Ramos (cell line): ENCODE measurements at regions not wholly inside any gene's neighbourhood (a gene's known extent, or its start where the extent isn't known, plus 50 kb on each side); places are given as distances from the start of the nearest gene placed in this dataset.
"Not testable (repeated sequence)": the region's sequence is repeated elsewhere in the genome, so short reads cannot be mapped to it uniquely, and the experiment has no call there.

ENCODE experiments used
- in situ Hi-C: fragments of 300-500 bp; cut with MboI; formaldehyde crosslinking; loops from one replicate; pipeline ENCODE4 v1.14.3; 2022; ENCODE audit warnings: low sequenced_read_pairs; ENCODE audit not compliant: unreplicated experiment

DNA sequence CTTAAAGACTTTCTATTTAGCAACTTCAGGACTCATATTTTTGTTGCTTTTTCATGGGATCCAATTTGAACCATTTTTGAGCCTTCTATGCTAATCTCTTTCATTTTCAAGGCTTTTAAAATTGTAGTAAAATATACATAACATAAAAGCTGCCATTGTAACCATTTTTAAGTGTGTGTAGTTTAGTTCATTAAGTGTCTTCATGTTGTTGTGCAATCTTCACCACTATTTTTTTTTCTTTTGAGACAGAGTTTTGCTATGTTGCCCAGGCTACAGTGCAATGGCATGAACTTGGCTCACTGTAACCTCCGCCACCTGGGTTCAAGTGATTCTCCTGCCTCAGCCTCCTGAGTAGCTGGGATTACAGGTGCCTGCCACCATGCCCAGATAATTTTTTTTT is 451.6 kb downstream of the TMEM114 start:
- in situ Hi-C loops: no loop called here

DNA sequence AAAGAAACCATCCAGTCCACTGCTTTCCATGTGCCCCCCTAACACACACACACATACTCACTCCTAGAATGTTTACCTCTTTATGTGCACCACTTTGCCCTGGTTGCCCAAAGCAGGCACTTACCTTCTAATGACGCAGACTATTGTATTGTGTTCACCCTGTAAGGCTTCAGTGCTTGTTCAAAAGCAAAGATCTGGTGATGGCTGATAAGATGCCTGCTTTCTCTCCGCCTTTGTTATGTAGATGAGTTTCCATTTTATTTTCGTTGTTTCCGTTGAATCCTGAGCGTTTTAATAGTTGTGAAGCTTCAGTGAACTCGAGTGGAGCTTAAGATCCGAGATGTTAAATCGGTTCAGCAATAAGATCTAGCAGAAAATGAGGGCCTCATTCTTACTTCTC is 452.7 kb downstream of the TMEM114 start:
- in situ Hi-C loops: no loop called here

DNA sequence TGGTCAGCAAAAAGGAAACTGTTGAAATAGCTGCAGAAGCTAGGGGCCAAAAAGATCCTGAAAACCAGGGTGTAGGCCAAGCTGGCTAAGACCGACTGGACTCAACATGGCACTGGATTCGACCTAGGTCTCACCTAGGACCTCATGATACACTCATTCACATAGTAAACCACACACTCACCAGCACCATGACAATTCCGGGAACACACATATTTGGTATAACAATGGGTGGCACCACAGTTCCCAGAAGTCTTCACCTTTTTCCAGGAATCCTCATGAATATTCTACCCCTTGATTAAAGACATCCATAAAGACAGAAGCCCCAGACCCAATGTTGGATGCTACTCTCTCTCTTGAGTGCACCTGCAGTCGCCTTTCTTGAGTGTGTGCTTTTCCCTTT is 460.1 kb downstream of the TMEM114 start:
- in situ Hi-C loops: no loop called here

DNA sequence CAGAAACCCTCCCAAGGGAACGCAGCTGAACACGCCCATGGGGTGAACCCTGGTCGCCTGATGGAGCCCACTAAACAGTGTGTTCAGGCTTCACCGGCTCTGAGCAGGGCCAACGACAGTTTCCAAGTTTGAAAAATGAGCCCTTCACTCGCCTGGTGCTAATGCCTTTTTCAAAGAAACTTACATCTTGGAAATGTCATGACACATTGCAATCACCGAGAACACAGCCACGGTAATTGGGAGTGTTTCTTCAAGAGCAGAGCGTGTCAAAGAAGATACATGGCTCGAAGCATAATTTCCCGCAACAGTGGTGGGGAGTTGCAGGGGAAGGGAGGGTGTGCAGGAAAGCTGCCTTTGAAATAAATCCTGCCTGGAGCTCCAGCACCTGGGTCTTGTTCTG is 463.2 kb downstream of the TMEM114 start:
- in situ Hi-C loops: no loop called here

DNA sequence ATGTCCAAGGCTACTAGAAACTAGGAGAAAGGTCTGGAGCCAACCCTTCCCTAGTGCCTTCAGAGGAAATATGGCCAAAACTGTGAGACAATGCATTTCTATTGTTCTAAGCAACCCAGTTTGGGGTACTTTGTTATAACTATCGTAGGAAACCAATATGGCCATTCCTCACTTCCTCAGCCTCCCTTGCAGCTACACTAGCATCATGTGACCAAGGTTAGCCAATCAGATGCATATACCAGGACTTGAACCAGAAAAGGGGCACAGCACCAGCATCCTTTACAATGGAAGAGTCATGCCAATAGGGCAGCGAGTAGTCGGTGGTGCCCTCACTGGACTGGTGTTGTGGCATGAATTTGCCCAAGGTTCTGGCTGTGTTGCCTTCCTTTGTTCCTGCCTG is 464.0 kb downstream of the TMEM114 start:
- in situ Hi-C loops: no loop called here

DNA sequence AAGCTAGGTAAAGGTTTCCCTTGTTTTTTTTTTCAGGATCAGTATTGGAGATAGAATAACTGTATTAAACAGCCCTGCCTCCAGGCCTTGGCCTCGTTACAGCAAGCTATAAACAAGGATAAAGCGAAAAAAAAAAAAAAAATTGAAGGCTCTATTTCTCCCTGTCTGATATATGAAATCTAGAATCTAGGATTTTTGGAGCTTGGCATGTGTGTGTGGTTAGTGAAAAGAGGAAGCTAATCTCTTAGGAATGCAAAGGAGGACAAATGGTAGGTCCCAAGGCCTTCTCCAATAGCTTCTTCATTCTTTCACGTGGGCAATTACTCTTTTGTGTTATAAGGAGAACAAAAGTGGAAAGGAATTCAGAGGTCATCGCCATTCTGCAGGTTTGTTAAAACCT is 470.3 kb downstream of the TMEM114 start:
- in situ Hi-C loops: no loop called here

DNA sequence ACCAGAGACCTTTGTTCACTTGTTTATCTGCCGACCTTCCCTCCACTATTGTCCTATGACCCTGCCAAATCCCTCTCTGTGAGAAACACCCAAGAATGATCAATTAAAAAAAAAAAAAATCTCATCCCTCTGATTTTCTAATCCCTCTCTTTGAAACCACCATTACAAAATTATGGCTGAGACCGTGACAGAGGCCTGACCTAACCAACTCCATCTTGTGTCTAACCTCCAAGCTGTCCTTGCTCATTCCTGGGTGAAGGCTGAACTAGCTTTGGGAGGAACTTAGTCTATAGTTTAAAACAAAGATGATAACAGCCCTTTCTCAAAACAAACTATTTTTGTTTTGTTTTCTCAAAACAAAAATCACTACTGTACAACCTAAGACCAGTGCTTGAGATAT is 474.5 kb downstream of the TMEM114 start:
- in situ Hi-C loops: no loop called here

DNA sequence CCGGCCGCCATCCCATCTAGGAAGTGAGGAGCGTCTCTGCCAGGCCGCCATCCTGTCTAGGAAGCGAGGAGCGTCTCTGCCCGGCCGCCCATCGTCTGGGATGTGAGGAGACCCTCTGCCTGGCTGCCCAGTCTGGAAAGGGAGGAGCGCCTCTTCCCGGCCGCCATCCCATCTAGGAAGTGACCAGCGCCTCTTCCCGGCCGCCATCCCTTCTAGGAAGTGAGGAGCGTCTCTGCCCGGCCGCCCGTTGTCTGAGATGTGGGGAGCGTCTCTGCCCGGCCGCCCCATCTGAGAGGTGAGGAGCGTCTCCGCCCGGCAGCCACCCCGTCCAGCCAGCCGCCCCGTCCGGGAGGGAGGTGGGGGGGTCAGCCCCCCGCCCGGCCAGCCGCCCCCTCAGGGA is 475.4 kb downstream of the TMEM114 start:
- in situ Hi-C loops: not testable (repeated sequence)

DNA sequence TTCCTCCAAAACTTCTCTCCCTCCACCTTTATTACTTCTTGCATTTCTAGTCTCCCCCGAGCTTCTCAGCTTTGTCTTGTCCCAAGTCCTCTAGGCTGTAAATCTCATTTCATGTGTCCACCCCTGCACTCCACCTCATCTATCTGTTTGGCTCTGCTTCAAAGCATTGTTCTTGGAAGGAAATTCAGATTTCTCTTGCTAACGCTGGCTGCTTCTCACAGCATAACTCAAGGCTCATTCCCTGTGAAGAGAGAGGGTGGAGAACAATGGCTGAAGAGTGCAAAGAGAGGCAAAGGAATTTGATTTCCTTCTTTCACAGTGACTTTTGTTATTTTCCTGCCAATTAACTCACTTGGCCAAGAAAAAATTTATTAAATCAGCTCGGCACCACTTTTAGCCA is 476.5 kb downstream of the TMEM114 start:
- in situ Hi-C loops: no loop called here

DNA sequence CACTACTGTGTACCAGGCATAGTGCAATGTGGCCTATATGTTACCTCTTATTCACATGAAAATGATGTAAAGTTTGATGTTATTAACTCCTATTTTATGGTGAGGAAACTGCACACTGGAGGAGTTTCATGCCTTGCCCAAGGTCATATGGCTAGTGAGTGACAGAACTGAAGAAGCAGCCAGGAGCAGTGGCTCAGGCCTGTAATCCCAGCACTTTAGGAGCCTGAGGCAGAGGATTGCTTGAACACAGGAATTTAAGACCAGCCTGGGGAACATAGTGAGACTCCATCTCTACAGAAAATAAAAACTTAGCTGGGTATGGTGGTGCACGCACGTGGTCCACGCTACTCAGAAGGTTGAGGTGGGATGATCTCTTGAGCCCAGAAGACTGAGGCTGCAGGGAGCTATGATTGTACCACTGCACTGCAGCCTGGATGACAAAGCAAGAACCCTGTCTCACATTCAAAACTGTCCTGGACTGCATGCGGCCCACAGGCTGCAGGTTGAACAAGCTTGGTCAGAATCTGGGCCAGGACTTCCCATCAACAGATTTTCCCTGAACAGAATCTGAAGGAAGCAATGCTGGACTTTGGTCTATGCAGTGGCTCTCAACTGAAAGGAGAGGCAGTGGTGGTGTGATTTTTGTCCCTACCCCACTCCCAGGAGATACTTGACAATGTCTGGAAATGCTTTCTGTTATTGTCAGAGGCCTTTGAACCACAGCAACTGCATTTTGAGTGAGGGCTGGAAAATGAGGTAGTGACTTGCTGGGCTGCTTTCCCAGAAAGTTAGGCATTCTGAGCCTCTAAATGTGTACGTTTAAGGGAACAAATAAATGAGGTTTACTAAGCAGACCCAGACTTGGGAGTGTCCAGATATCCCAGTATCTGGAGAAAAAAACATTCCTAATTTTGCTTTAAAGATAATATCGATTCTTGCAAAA is 479.5 kb downstream of the TMEM114 start:
- in situ Hi-C loops: no loop called here

DNA sequence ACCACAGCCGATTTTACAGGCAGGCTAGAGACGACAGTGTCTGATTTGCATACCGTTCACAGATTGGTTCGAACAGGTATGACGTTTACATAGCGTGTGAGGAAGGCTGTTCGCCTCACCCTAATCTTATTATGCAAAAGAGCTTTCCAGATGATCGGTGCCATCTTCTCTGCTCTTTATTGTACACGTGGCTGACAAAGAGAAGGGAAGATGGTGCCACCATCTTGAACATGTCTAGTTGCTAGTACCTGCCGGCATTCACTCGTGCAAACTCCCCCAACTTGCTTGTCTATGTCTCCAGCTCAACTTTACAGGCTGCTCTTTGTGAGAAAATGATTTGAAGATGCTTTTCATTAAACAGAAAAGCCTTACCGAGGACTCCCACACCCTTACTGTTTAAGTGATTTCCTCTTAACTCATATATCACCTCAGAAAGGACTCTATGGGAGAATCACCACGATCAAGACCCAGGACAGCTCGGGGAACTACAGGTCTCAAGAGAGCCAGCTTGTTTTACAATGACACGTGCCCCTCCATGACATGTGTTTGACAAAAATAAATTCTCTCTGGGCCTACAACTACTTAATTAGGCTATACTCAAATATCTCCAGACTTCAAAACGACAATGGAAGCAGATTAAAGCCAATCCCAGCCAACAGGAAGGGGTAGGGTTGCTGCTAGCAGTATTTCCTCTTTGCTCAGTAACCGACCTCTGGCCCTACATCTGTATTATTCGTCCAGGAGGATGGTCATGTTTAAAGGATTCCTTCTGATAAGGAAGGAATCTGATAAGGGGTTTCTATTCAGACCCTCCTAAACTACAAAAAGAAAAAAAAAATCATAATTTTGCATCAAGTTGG is 480.6 kb downstream of the TMEM114 start:
- in situ Hi-C loops: no loop called here

DNA sequence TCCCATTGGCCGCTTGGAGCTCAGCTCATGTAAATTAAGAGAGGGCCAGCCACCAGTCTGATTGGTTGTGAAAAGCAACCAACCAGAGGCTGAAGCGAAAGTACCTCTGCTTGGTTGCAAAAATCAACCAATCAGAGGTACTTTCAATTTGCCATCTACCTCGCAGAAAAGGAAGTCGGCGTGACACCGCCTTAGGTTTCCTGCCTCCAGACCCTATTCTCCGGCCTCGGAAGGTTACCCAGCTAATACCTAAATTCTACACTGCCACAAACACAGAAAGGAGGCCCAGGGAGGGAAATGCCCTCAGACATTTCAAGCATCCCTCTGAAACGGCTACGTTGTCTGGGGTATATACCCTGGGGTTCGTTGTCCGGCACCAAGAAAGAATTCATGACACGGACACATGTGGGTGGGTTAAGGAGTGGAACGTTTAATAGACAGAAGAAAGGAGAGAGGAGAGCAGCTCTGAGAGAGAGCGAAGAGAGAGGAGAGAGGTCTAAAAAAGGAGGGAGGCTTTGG is 481.3 kb downstream of the TMEM114 start:
- in situ Hi-C loops: no loop called here

DNA sequence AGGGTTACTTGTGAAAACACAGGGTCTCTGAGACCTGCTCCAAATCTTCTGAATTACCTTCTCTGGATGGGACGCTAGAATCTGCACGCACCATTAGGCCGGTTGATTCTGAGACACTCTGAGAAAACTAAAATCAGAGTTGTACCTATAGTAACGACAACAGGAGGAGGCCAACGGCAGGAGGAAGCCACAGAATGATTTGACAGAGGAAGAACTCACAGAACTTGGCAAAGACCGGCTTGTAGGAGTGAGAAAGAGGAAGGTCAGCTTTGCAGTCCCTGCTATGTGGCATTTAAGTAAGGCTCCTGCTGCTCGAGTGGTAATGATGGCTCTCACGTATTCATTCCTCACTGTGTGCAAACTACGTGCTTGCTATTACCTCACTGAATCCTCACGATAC is 483.0 kb downstream of the TMEM114 start:
- in situ Hi-C loops: no loop called here

DNA sequence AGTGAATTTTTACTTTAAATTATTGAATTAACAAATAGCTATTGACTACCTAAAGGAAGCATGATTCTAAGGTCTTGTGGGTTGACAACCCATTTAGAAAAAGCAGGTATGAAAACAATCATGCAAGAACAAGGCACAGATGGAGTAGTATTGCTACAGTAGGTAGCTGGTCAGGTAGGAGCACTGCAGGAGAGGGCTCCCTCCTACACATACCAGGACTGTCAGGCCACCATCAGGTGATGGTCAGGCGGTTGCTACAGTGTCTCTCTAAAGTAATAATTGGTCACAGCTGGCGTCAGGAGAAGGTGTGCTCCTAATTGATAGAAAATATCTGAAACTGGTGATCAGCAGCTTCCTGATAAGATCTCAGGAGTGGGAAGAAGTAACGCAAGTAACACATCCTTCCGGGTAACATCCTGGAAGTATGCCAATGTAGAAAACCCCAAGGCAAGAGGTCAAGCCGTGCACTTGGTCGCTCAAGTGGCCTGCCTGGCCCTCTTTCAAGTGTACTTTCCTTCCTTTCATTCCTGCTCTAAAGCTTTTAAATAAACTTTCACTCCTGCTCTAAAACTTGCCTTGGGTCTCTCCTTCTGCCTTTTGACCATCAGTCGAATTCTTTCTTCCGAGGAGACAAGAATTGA is 486.5 kb downstream of the TMEM114 start:
- in situ Hi-C loops: no loop called here

DNA sequence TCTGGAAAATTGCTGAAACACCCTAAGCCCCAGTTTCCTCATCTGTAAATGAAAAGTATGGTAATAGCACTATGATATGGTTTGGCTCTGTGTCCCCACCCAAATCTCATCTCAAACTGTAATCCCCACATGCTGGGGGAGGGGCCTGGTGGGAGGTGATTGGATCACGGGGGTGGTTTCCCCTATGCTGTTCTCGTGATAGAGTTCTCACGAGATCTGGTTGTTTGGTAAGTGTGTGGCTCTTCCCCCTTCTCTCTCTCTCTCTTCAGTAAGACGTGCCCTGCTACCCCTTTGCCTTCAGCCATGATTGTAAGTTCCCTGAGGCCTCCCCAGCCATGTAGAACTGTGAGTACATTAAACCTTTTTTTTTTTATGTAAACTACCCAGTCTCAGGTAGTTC is 490.7 kb downstream of the TMEM114 start:
- in situ Hi-C loops: no loop called here

DNA sequence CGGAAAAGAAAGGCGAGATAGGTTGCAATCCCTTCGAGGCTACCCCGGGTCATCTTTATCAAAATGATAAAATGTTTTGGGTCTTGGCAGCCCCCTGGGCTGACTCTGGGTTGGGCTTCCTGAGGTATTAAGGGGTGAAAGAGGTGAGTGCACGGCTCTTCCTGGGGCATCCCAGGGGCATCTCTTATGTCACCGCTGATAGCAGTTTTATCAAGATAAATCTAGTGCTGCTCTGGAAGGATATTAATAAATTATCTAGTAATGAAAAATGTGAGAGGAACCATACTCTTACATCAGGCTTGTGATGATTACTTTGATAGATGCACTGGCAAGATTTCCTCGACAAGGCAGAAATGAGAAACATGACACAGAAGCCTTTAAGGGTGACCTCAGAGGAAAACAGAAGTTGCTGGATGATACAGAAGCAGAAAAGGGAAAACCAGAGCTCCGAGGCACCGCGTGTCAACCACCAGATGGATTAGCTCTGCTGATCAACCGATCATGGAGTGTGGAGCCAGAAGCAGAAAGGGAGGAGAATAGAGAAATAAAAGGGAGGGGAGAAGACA is 491.3 kb downstream of the TMEM114 start:
- in situ Hi-C loops: no loop called here

DNA sequence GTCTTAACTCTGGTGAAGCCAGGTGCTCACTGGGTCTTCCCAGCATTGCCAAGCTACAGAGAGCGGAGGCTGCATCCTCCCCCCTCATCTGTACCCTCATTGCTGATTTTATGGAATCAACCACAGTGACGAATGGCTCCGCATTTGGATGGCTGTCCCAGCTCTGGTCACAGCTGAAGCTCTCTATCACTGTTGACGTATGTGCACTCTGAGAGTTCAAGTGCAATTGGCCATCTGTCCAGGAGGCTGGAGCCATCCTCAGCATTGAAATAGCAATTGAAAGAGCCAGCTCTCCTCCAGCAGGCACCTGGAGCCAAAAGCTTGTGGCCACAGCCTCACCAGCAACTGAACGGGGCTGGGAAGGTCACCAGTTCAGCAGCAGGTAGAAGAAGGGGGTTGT is 494.1 kb downstream of the TMEM114 start:
- in situ Hi-C loops: no loop called here

DNA sequence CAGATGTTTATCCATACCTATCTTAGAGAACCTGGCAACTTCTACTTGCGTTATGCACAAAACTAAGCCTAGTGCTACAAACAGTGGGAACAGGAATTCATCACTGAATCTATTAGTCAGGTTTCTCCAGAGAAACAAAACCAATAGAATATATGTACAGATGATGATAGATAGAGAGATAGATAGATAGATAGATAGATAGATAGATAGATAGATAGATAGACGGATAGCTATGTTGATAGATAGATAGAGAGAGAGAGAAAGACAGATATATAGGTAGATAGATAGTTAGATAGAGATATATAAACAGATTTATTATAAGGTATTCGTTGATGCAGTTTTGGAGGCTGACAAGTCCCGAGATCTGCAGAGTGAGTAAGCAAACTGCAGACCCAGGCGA is 495.6 kb downstream of the TMEM114 start:
- in situ Hi-C loops: no loop called here

DNA sequence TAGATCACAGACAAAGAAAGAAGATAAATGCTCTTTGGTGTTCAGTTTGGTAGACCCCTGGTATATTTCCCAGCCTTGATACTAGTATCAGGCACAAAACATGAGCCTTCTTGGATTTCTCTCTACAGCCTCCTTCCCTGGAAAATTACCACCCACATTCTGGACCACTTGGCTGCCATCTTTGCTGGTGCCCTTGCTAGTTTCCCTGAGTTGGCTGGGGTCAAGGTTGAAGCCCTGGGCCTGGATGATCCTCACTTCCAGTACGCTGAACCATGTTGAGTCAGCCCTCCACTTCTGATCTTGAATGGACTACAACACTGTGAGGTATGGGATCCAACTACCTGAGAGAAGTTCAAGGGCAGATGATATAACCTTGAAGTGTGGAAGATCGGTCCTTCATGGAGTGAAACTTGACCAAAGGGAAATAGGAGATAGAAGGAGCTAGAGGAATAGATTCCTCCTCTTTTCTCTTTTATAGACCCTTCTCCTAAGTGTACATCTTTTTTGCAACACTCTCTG is 501.4 kb downstream of the TMEM114 start:
- in situ Hi-C loops: no loop called here
